AG04449 (cell line): ENCODE measurements at regions not wholly inside any gene's neighbourhood (a gene's known extent, or its start where the extent isn't known, plus 50 kb on each side); places are given as distances from the start of the nearest gene placed in this dataset.

Experiments
- CTCF ChIA-PET: fragments of 350-600 bp; formaldehyde crosslinking; extraction: SDS; loops from one replicate; lab custom pipeline; 2021; ENCODE audit warnings: antibody characterized with exemption; lab: Yijun Ruan, JAX
- POLR2A ChIA-PET: fragments of 400-600, 350-600 bp; formaldehyde crosslinking; extraction: SDS; loops from one replicate; lab custom pipeline; 2020; ENCODE audit warnings: antibody characterized with exemption, inconsistent platforms; lab: Yijun Ruan, JAX
- DNase-seq: peaks from one replicate; pipeline ENCODE4 v3.0.0-alpha.2; 2010; ENCODE audit warnings: low read depth, low spot score
- H3K4me3 ChIP-seq: 2 replicates; pipeline ENCODE4 v1.5.1; 2011; ENCODE audit warnings: low read depth, mild to moderate bottlenecking, control low read depth, low read length
- CTCF ChIP-seq: IDR thresholded peaks from one replicate; pipeline ENCODE4 v1.5.1; 2011; ENCODE audit warnings: mild to moderate bottlenecking, moderate library complexity, low read length, control low read depth, inconsistent platforms; ENCODE audit not compliant: insufficient read depth; ENCODE audit errors: missing control alignments

- no peak for DNase-seq
- no peak for TF ChIP-seq CTCF
- no peak overlapping the region for H3K4me3 ChIP-seq
- ChIA-PET POLR2A (no interaction called here), CTCF (interaction anchor here (1.5 kb wide), 1 partner anchor 244 kb away, joined by 3 read pairs; no protein-coding TSS in a partner anchor)
Measured at GRCh38 chr4:55215087-55215486, 89.7 kb upstream of the KDR start.

GRCh38 chr4:55216863-55217635 is 91.7 kb upstream of the KDR start:
- DNase-seq, result no peak
- POLR2A ChIA-PET, result no interaction called here
- H3K4me3 ChIP-seq, result no peak overlapping the region
- CTCF ChIA-PET, result interaction anchor here (1.6 kb wide), 1 partner anchor 98 kb away, joined by 3 read pairs; no protein-coding TSS in a partner anchor
- no peak for TF ChIP-seq CTCF

- H3K4me3 ChIP-seq, result no peak overlapping the region
- CTCF ChIA-PET, result interaction anchor here (1.6 kb wide), 1 partner anchor 97 kb away, joined by 3 read pairs; no protein-coding TSS in a partner anchor
- no peak for TF ChIP-seq CTCF
- POLR2A ChIA-PET, result no interaction called here
- DNase-seq, result no peak
Measured at GRCh38 chr4:55218041-55218440, 92.6 kb upstream of the KDR start.

GRCh38 chr4:55237839-55238238 is 108.2 kb upstream of the SRD5A3 start:
- CTCF ChIA-PET, result no interaction called here
- no peak overlapping the region for H3K4me3 ChIP-seq
- no peak for DNase-seq
- no peak for TF ChIP-seq CTCF
- POLR2A ChIA-PET, result no interaction called here

- CTCF ChIA-PET, result no interaction called here
- POLR2A ChIA-PET, result no interaction called here
- DNase-seq, result no peak
- TF ChIP-seq CTCF, result no peak
- H3K4me3 ChIP-seq, result no peak overlapping the region
Measured at GRCh38 chr4:55238407-55238806, 107.6 kb upstream of the SRD5A3 start.

GRCh38 chr4:55241461-55241860 is 104.6 kb upstream of the SRD5A3 start:
- no peak for TF ChIP-seq CTCF
- POLR2A ChIA-PET, result no interaction called here
- CTCF ChIA-PET, result no interaction called here
- DNase-seq, result no peak
- no peak overlapping the region for H3K4me3 ChIP-seq
